RPMI8226 (cell line): ENCODE measurements at regions not wholly inside any gene's neighbourhood (a gene's known extent, or its start where the extent isn't known, plus 50 kb on each side); places are given as distances from the start of the nearest gene placed in this dataset.
"Not testable (repeated sequence)": the region's sequence is repeated elsewhere in the genome, so short reads cannot be mapped to it uniquely, and the experiment has no call there.

Source experiments
- DNase-seq: peaks from one replicate; pipeline ENCODE4 v3.0.0-alpha.2; 2015

- DNase-seq: not testable (repeated sequence)
Observed at GRCh38 chr1:109857702-109858101, 52.9 kb upstream of the CSF1 start.

GRCh38 chr1:109855986-109856385 lies 54.7 kb upstream of the CSF1 start:
- DNase-seq: not testable (repeated sequence)

DNA sequence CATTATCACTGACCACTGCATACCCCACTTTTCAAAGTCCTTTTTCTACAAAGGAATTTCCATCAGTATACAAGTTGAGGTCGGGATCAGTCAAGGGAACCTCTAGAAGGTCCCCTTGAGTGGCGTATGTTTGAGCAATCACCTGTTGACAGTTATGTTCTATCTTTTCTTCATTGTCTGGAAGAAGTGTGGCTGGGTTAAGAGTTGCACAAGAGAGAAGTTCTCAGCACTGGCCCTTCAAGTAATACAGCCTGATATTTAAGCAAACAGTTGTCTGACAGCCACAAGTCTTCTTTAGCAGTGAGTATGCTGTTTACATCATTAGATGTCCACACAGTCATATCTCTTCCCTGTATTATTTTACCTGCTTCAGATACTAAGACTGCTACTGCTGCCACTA lies 56.7 kb upstream of the CSF1 start:
- not testable (repeated sequence) for DNase-seq

GRCh38 chr1:109852221-109853015 lies 58.2 kb upstream of the CSF1 start:
- DNase-seq: not testable (repeated sequence)

GRCh38 chr1:109850827-109851226 lies 59.8 kb upstream of the CSF1 start:
- no peak for DNase-seq

GRCh38 chr1:109850194-109850593 lies 60.5 kb upstream of the CSF1 start:
- no peak for DNase-seq

GRCh38 chr1:109849655-109850054 lies 61.0 kb upstream of the CSF1 start:
- DNase-seq: no peak

GRCh38 chr1:109847251-109847650 lies 63.4 kb upstream of the CSF1 start:
- DNase-seq: no peak

DNA sequence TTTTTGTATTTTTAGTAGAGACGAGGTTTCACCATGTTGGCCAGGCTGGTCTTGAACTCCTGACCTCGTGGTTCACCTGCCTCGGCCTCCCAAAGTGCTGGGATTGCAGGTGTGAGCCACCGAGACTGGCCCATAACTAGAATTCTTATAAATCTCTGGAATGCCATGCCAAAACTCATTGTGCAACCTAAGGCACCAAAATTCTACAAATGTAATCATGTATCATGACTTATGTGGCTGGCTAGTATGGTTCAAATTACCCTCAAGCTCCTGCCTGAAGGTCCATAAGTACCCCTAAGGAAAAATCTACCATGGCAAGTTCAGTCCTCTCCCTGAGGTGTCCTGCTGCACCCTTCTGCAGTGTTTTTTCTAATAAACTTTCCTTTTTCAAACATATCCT lies 63.8 kb upstream of the CSF1 start:
- no peak for DNase-seq

DNA sequence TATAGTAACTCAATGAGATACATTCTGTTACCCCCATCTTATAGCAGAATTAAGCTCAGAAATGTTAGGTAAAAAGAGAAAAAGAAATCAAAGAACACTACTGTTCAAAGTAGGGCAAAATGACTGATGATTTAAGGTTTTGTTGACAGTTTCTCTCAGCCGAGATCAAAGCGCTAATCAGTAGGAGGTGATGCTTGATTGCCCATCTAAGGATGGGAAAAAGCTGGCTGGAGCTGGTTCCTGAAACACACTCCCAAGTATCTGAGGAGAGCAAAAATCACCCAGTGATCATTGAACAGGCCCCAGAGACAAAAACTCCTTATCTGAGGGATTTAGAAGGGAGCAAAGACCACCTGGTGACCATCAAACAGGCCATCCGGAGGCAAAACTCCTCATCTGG lies 64.5 kb upstream of the CSF1 start:
- no peak for DNase-seq

- DNase-seq: no peak
Observed at GRCh38 chr1:109845658-109846057, 65.0 kb upstream of the CSF1 start.

GRCh38 chr1:109844609-109845008 lies 66.0 kb upstream of the CSF1 start:
- no peak for DNase-seq

DNA sequence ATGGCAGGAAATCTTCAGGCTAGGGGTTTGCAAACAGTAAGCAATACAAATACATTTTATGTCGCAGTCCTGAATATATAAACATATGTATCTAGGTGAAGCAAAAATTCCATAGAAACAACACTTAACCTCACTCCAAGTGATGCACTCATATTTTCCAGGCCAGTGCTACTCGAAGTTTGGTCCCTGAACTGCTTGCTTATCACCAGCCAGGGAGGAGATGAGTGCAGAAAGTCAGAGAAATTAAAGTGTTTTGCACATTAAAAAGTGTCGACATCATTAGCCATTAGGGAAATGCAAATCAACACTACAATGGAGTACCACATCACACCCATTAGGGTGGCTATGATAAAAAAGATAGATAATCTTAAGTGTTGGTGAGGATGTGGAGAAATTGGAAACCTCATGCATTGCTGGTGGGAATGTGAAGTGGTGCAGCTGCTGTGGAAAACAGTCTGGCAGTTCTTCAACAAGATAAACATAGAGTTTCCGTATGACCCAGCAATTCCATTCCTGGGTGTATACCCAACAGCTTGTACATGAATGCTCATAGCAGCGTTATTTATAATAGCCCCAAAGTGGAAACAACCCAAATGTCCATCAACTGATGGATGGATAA lies 70.5 kb upstream of the CSF1 start:
- no peak for DNase-seq

DNA sequence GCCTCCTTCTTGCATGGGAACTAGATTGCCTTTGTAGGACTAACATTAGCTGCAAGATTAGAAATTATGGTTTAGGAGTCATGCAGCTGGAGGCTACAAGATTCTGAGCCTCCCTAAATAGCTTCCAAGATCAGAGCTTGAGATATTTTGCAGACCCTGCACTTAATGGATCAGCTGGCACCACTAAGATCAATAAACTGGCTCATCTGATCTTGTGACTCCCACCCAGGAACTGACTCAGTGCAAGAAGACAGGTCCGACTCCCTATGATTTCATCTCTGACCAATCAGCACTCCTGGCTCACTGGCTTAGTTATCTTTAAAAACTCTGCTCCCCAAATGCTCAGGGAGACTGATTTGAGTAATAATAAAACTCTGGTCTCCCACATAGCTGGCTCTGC lies 71.4 kb upstream of the CSF1 start:
- DNase-seq: not testable (repeated sequence)

GRCh38 chr1:109838838-109839240 lies 71.8 kb upstream of the CSF1 start:
- DNase-seq: no peak

DNA sequence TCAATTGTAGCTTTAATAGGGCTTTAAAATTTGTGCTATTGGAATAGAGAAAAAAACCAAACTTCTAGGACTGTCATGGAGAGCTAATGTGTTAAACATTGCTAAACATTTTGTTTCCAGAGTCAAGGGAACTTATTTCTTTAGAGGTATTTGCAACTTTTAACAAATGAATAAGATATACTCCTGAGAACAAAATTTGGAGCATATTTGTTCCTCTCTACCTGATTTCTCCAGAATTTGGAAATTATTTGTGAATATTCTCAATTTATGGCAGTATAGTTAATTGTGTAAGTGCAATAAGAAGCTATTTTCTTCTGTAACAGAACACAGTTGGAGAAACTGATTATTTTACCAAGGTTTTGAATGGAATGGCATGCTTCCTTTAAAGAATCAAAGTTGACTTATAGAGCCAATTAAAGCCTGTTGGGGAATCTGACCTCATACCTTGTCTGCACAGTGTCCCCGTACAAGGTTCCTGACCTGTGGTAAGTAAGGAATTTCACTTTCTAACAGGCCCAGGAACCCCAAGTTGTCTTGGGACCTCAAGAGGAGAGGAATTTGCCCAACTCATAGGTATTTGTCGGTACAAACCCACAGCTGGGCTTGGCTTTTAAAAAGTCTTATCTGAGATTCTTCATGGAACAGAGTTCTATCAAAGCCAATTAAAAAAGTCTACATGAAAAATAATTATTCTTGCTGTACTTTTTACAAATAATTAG lies 72.6 kb upstream of the CSF1 start:
- DNase-seq: no peak

DNA sequence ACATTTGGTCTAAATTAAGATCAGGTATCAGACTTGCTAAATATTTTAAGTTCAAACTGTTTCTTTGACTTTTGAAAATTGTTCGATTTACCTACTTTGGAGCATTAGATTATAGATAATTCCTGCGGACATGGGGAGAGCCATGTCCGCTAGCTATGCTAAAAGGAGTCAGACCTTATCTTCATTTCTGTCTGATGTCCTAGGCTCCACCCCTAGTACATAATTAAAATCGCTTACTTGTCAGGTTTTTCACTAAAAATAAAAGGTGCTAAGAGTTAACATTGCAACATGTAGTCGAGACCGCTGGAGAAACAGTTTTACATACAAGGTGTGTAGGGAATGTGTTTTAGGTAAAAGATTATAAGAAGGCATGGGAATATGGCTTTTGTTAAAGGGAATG lies 71.9 kb upstream of the EPS8L3 start:
- not testable (repeated sequence) for DNase-seq

DNA sequence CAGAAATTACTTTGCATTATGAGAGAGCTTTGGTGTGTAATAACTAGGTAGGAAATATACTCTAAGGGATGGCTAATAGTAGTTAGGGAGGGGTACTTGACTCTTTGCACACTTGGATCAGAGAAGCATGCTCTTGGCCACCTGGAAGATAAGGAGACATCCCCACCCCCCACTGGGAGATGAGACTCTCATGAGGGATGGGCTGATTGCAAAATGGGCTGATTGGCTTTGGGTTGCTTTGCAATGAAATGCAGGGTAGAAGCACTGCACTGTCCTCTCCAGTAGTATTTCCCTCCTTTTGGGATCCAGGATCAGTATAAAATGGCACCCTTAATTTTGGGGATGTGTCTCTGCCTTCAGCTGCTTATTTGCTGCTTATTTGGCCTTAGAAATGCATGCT lies 71.2 kb upstream of the EPS8L3 start:
- DNase-seq: no peak

- no peak for DNase-seq
Observed at GRCh38 chr1:109832945-109833344, 69.2 kb upstream of the EPS8L3 start.

DNA sequence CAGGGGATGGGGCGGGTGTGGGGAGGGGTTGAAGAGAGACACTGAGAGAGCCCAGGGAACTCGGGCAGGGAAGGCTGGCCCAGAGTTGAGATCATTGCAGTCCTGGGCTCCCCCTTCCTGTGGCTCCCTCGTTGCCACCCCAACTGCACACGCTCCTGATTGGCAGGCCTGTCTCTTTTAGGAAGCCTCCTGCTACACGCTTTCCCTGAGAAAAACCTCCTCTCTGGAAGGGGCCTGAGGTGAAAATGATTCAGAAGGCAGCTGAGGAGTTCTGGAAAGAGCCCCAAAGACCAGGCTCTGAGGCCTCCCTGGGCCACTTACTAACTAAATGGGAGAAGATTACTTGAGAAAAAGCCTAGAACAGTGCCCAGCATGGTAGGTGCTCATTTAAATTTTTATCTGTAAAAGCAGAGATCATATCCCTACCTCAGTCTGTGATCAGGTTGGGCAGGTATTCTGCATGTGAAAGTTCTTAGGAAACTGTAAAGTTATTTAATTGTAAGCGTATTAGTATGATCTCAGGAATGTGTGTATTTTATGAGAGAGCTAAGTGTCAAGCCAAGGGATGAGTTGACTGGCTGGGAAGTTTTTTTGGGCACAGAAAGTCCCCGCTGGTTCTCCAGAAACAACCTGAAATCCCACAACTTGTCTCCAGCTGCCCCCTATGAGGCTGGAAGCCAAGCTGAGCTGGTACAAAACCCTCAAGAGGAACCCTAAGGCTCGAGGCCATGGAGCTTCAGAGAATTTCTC lies 65.2 kb upstream of the EPS8L3 start:
- no peak for DNase-seq

- DNase-seq: no peak
Observed at GRCh38 chr1:109827986-109828385, 64.3 kb upstream of the EPS8L3 start.

- no peak for DNase-seq
Observed at GRCh38 chr1:109827466-109827865, 63.7 kb upstream of the EPS8L3 start.

DNA sequence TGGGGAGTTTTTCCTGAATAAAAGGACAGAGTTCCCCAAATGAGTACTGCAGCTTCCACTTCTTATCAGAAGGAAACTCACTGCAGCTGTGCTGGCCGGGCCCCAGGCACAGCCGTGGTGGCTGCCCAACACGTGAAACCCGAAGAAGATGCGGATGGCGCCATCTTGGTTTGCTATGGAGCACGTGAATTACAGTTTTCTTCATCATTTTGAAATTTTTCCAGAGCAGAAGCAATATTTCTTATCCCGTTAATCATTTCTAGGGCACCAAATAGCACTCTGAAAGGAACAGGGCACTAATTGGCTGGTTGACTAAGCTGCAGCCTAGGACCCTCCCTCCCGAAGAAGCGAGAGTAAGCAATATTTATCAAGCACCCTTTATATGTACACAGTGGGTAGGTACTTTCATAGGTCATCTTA lies 63.2 kb upstream of the EPS8L3 start:
- DNase-seq: no peak
